SK-N-SH treated with all-trans-retinoic acid at 6 μM for 48 hours (cell line): ENCODE measurements at regions not wholly inside any gene's neighbourhood (a gene's known extent, or its start where the extent isn't known, plus 50 kb on each side); places are given as distances from the start of the nearest gene placed in this dataset.

ENCODE experiments used
- ISL1 ChIP-seq: fragments of 250-450 bp; sonication (Bioruptor Pico); IDR thresholded peaks from 2 replicates; pipeline ENCODE4 v2.1.2; 2022; ENCODE audit warnings: mild to moderate bottlenecking, moderate library complexity
- PATZ1 ChIP-seq: fragments of 250-450 bp; sonication (Bioruptor Pico); IDR thresholded peaks from 2 replicates; pipeline ENCODE4 v1.8.0; 2020; ENCODE audit warnings: mild to moderate bottlenecking, moderate library complexity, borderline replicate concordance
- POU6F1 ChIP-seq: fragments of 250-450 bp; sonication (Bioruptor Pico); IDR thresholded peaks from 2 replicates; pipeline ENCODE4 v1.8.0; 2021; ENCODE audit warnings: low read depth, mild to moderate bottlenecking, moderate library complexity, borderline replicate concordance
- PPARA ChIP-seq: fragments of 250-450 bp; sonication (Bioruptor Pico); IDR thresholded peaks from 2 replicates; pipeline ENCODE4 v1.5.0; 2020; ENCODE audit warnings: mild to moderate bottlenecking, borderline replicate concordance
- SNAI2 ChIP-seq: fragments of 250-450 bp; sonication (Bioruptor Pico); IDR thresholded peaks from 2 replicates; pipeline ENCODE4 v1.5.0; 2020; ENCODE audit warnings: mild to moderate bottlenecking, moderate library complexity
- TSHZ2 ChIP-seq: fragments of 250-450 bp; sonication (Bioruptor Pico); IDR thresholded peaks from 2 replicates; pipeline ENCODE4 v1.5.0; 2020; ENCODE audit warnings: mild to moderate bottlenecking, moderate library complexity
- ZC3H10 ChIP-seq: fragments of 250-450 bp; sonication (Bioruptor Pico); IDR thresholded peaks from 2 replicates; pipeline ENCODE4 v1.5.1; 2021; ENCODE audit warnings: mild to moderate bottlenecking, moderate library complexity
- ZFP3 ChIP-seq: fragments of 250-450 bp; sonication (Bioruptor Pico); IDR thresholded peaks from 2 replicates; pipeline ENCODE4 v1.5.0; 2020; ENCODE audit warnings: mild to moderate bottlenecking, moderate library complexity
- ZFP30 ChIP-seq: fragments of 450-650 bp; formaldehyde crosslinking; IDR thresholded peaks from 2 replicates; pipeline ENCODE4 v1.5.0; 2022; ENCODE audit warnings: mild to moderate bottlenecking, moderate library complexity

- TF ChIP-seq PPARA (CRISPR knock-in tag) (no peak), PATZ1 (no peak), SNAI2 (CRISPR knock-in tag) (no peak), ZFP30 (CRISPR knock-in tag) (no peak), ZFP3 (CRISPR knock-in tag) (no peak), ISL1 (CRISPR knock-in tag) (peak; percentile 29; the same call in 1 of the 2 replicates), ZC3H10 (CRISPR knock-in tag) (no peak), TSHZ2 (CRISPR knock-in tag) (no peak), POU6F1 (CRISPR knock-in tag) (no peak)
Observed at GRCh38 chr4:158015241-158015640, 157.6 kb downstream of the GASK1B start.
